NOMO-1 treated with DMSO at 0.1 percent for 48 hours (cell line): ENCODE measurements at regions not wholly inside any gene's neighbourhood (a gene's known extent, or its start where the extent isn't known, plus 50 kb on each side); places are given as distances from the start of the nearest gene placed in this dataset.

Experiments
- DNase-seq: peaks from one replicate; lab custom pipeline; 2025; ENCODE audit not compliant: unreplicated experiment; lab: John Stamatoyannopoulos, UW

- DNase-seq = no peak
Measured at GRCh38 chr3:175913286-175913685, 1054.2 kb downstream of the NAALADL2 start.

- DNase-seq = no peak
Measured at GRCh38 chr3:175911937-175912336, 1052.8 kb downstream of the NAALADL2 start.

GRCh38 chr3:175902226-175902625 is 1043.1 kb downstream of the NAALADL2 start:
- DNase-seq = no peak

- DNase-seq = no peak
Measured at GRCh38 chr3:175898194-175898593, 1039.1 kb downstream of the NAALADL2 start.

GRCh38 chr3:175896655-175897054 is 1037.5 kb downstream of the NAALADL2 start:
- DNase-seq = no peak

GRCh38 chr3:175895731-175896130 is 1036.6 kb downstream of the NAALADL2 start:
- DNase-seq = no peak

GRCh38 chr3:175893566-175893965 is 1034.4 kb downstream of the NAALADL2 start:
- no peak for DNase-seq

GRCh38 chr3:175890066-175890465 is 1030.9 kb downstream of the NAALADL2 start:
- no peak for DNase-seq

GRCh38 chr3:175885231-175885766 is 1026.2 kb downstream of the NAALADL2 start:
- no peak for DNase-seq

GRCh38 chr3:175879417-175879816 is 1020.3 kb downstream of the NAALADL2 start:
- no peak for DNase-seq

- no peak for DNase-seq
Measured at GRCh38 chr3:175869404-175869803, 1010.3 kb downstream of the NAALADL2 start.

- no peak for DNase-seq
Measured at GRCh38 chr3:175868626-175869025, 1009.5 kb downstream of the NAALADL2 start.

- DNase-seq = no peak
Measured at GRCh38 chr3:175865724-175866123, 1006.6 kb downstream of the NAALADL2 start.

- no peak for DNase-seq
Measured at GRCh38 chr3:175861916-175862315, 1002.8 kb downstream of the NAALADL2 start.
